Skin epidermis (tissue), 12 donors: ENCODE measurements at regions not wholly inside any gene's neighbourhood (a gene's known extent, or its start where the extent isn't known, plus 50 kb on each side); places are given as distances from the start of the nearest gene placed in this dataset.
"Not testable (repeated sequence)": the region's sequence is repeated elsewhere in the genome, so short reads cannot be mapped to it uniquely, and the experiment has no call there.

Experiments
- H3K27ac ChIP-seq, 21 experiments: fragments of 200-600 bp; sonication (generic) in 11 of 21; one replicate each; pipeline ENCODE4 v1.5.0; 2020; ENCODE audit warnings: mild to moderate bottlenecking in 3 of 21, inconsistent platforms in 2 of 21, moderate library complexity in 2 of 21
- H3K4me3 ChIP-seq, 7 experiments: fragments of 200-600 bp; sonication (generic) in 2 of 7; one replicate each; pipeline ENCODE4 v1.5.0; 2020; ENCODE audit warnings: inconsistent platforms in 2 of 7, mild to moderate bottlenecking in 2 of 7, moderate library complexity in 1 of 7

DNA sequence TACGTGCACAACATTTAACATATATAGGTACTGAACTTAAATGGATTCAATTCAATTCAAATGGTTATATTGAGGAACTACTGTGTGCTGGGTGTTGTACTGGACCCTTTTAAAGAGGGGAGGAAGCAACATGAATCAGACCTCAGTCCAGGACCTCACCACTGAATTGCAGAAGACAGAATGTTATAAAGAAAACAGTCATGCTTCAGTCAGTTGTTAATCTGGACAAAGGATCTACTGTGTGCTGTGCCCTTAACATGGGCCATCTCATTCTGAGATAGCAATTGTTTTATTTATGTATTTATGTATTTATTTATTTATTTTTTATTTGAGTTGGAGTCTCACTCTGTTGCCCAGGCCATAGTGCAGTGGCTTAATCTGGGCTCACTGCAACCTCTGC lies 240.1 kb downstream of the HAPSTR1 start:
- H3K27ac ChIP-seq = no peak overlapping the region
- no peak overlapping the region for H3K4me3 ChIP-seq

DNA sequence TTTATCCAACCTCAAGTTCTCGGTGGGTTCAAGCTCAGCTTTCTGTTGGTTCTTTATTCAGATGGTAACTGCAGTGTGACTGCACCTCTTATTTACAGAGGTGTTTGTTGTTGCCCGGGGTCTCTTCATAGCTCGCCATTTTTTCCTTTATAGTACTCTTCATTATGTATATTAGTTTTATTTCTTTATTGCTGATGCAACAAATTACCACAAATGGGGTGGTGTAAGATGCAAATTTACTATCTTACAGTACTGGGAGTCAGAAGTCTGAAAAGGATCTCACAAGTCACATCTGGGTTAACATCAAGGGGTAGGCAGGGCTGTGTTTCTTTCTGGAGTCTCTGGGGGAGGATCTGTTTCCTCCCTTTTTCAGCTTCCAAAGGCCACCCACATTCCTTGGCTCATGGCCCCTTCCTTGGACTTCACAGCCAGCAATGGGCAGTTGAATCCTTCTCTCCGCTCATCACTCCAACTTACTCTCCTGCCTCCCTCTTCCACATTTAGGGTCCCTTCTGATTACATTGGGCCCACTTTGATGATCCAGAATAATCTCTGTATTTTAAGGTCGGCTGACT lies 241.2 kb downstream of the HAPSTR1 start:
- no peak overlapping the region for H3K4me3 ChIP-seq

DNA sequence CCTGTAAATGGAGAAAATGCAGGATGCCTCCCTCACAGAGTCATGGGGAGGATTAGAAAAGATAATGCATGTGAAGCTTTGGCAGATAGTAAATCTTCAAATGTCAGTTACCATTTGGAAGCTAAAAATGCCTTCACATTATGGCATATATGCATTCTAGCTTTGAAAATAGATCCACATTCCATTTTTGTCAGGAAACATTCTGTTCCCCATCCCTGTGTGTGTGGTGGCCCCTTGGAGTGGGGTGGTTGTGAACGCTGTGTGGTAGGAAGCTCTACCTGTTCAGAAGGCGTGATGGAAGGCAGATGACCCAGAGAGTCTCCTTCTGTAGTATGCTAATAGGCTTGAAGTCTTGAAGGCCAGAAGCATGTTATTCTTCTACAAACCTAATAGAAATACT lies 242.0 kb downstream of the HAPSTR1 start:
- H3K27ac ChIP-seq = no peak overlapping the region
- H3K4me3 ChIP-seq = no peak overlapping the region

More for the DNA sequence above, 241.2 kb downstream of the HAPSTR1 start:
- no peak overlapping the region for H3K27ac ChIP-seq

DNA sequence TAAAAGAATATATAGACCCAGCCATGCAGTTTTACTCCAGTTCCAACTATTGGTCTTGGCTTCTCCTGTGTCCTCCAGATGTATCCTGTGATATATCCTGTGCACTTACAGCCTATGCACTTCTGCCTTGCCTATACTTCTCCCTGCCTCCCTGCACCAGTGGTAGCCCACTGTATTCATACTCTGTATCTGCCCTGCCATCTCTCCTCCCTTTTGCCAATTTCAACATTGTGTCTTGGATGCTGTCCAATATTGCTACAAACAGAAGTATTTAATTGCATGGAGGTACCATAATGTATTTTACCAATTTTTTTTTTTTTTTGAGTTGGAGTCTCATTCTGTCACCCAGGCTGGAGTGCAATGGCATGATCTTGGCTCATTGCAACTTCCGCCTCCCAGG lies 242.7 kb downstream of the HAPSTR1 start:
- Histone ChIP-seq H3K27ac (no peak overlapping the region), H3K4me3 (no peak overlapping the region)

DNA sequence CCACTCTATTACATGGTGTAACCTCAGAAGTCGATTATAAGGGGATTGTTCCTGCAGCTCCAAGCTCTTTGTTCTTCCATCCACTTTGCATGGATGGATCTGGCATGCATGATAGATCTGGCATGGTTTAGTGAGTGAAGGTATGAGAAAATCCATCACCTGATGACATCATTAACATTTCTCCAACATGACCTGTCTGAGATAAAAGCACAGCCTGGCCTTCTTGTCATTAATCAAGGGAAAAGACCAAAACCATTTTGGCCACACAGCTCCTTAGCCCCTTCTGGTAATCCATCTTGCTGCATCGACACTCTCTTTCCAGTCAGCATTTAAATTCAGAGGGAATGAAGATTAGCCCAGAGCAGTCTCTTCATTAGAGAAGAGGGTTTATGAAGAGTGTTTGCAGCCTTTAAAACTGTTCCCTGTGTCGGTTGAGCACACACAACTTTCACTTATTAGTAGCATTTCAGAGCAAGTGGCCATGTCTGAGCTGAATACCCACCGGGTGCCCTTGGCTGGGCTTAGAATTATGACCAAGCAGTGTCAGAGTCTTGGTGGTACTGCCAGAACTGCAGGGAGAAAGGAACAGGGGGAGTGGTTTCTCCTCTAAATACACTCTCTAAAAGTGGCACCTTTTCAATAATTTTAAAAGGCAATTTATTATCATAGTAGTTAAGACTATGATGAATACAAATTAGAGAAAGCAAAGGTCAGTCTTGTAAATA lies 246.0 kb downstream of the HAPSTR1 start:
- Histone ChIP-seq H3K4me3 (no peak overlapping the region), H3K27ac (no peak overlapping the region)

DNA sequence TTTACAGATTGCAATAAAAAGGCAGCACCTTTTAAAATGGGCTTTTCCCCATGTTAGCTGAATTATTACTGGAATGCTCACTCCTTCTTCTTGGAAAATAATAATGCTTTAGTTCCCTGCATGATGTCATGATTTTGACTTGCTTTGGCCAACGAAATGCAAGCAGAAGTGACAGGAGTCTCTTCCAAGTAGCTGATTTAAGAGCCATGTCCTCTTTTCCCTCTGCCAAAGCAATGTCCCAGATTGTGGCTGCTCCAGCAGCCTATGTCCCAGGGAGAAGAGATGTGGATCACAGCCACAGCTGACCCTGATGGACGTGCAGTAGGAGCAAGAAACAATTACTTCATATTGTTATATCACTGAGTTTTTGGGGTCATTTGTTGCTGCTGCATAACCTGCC lies 246.6 kb downstream of the HAPSTR1 start:
- no peak overlapping the region for H3K4me3 ChIP-seq

DNA sequence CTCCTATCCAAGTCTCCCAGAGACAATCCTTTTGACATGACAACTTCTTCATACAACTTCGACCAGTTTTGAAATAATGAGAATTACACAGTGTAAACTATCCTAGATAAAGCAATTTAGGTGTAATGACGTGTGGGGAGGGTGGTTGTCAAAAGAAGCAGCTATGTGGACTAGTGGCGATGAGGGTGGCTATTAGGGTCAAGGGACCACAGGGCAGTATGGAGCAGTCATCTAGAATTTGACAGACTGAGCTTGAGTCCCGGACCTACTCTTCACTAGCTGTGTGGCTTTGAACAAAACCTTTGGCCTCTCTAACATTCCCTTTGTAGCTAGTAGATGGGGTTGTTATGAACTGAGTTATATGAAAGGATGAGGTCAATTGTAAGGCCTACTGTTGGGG lies 247.1 kb downstream of the HAPSTR1 start:
- Histone ChIP-seq H3K4me3 (no peak overlapping the region), H3K27ac (no peak overlapping the region)

More for the DNA sequence above, 246.6 kb downstream of the HAPSTR1 start:
- no peak overlapping the region for H3K27ac ChIP-seq

DNA sequence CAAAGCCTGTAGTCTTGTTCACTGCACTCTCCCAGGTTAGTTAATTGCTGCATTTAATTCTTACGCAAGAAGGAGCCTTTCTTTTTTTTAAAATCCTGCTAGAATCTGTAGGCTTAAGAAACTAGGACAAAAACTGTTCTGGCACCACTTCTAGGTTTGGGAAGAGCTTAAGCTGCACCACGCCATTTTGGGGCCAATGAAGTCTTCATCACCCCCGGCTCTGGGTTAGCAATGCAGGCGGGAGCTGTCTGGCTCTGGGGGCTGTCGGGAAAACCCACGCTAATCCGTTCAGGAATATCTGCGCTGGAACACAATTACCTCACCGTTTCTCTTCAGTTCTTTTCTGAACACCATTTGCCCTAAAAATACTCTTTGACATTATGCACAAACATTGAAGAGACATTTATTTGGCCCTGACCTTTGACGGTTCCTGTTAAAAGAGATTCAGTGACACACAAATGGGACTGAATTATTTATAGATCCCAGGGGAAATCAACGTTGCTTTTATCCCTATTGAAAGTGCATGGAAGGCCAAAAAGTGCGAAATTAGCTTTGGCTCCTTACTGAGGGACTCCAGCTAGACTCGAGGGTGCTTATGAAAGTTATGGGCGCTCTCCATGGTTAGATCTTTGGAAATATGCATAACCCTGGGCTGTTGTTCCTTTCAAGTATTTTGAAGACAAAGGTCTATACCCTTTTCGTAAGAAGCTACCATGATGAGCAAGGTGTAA lies 249.2 kb downstream of the HAPSTR1 start:
- H3K27ac ChIP-seq = no peak overlapping the region

DNA sequence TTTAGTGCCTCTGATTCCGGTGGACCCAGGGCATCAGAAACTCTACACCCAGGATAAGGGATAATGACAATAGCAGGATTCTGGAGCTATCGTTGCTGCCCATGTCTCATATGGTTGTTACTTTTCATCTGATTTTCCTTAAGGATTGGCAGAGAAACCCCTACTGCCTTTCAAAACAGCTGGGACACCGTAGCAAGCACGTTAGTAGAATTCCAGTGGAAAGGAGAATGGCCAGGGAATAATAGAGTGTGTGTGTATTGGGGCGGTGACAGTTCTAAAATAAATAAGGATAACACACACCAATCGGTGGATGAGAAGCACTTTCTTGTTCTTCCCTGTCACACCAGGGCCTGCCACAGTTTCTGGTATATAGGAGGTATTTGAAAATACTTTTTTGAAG lies 251.8 kb downstream of the HAPSTR1 start:
- no peak overlapping the region for H3K4me3 ChIP-seq
- no peak overlapping the region for H3K27ac ChIP-seq

More for the DNA sequence above, 249.2 kb downstream of the HAPSTR1 start:
- H3K4me3 ChIP-seq = no peak overlapping the region

DNA sequence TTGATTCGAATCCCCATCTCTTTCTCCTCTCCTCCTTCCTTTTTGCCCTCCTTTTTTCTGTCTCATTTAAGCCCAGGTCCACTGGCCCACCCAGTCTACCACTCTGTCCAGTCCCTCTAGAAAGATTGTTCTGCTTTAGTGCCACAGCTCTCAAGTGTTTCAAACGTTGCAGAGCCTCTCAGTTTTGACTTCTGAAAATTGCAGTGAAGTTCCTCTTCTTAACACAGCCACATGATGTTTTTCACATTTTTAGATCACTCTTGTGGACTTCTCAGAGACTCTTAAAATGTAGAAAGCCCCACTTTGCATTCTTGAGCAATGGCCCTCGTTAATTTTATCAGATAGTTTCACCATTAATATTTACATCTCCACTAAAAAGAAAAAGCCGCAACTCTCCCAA lies 253.1 kb downstream of the HAPSTR1 start:
- H3K4me3 ChIP-seq = no peak overlapping the region
- H3K27ac ChIP-seq = no peak overlapping the region

DNA sequence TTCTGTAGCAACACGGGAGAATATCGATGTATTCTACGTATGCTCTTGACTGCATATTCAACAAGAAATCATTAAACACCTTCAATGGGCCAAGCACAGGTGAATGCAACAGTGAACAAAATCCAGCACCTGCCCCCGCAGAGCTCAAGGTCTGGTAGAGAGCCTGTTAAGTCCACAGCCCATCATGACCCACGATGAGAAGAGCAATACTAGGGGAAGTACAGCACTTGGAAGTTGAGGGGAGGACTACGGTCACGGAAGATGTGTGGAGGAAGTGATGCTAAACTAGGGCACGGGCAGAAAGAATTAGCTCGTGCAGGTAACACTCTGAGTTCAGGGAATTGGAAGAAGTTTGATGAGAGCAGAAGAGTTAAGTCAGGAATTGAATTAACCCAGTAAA lies 253.6 kb downstream of the HAPSTR1 start:
- H3K4me3 ChIP-seq = no peak overlapping the region
- no peak overlapping the region for H3K27ac ChIP-seq

DNA sequence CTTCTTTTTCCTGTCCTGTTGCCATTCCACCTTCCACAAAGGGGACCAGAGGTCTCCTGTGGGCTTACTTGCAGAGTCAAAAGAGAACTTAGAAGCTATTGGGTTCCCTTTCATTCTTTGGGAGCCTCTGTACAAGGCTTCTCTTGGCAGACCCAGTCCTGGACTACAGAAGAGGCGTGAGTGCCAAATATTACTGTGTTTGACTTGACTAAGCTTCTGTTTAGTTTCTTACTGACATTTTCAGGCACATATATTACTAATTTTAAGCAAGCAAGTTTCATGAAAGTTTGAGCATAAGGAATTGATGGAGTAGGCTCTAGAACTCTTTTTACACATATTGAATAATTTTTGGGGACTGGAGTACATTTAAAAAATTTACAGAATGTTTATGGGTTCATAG lies 254.4 kb downstream of the HAPSTR1 start:
- H3K4me3 ChIP-seq = no peak overlapping the region
- H3K27ac ChIP-seq = no peak overlapping the region

DNA sequence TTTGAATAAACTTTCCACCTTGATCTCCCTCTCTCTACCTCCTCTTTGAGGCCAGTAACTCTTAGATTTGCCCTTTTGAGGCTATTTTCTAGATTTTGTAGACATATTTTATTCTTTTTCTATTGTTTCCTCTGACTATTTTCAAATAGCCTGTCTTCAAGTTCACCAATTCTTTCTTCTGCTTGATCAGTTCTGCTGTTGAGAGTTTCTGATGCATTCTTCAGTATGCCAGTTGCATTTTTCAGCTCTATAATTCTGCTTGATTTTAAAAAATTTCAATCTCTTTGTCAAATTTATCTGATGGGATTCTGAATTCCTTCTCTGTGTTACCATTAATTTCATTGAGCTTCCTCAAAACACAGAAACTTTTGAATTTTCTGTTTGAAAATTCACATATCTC lies 257.5 kb downstream of the HAPSTR1 start:
- H3K4me3 ChIP-seq = no peak overlapping the region
- no peak overlapping the region for H3K27ac ChIP-seq

DNA sequence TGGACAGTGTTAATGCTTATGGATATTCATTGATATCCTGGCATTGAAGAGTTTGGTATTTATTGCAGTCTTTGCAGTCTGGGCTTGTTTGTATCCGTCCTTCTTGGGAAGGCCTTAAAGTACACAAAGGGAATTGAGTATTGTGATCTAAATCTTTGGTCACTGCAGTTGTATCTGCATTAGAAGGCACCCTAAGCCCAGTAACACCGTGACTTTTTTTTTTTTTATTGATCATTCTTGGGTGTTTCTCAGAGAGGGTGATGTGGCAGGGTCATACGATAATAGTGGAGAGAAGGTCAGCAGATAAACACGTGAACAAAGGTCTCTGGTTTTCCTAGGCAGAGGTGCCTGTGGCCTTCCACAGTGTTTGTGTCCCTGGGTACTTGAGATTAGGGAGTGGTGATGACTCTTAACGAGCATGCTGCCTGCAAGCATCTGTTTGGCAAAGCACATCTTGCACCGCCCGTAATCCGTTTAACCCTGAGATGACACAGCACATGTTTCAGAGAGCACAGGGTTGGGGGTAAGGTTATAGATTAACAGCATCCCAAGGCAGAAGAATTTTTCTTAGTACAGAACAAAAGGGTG lies 258.0 kb downstream of the HAPSTR1 start:
- H3K27ac ChIP-seq, H3K4me3 ChIP-seq: not testable (repeated sequence)

DNA sequence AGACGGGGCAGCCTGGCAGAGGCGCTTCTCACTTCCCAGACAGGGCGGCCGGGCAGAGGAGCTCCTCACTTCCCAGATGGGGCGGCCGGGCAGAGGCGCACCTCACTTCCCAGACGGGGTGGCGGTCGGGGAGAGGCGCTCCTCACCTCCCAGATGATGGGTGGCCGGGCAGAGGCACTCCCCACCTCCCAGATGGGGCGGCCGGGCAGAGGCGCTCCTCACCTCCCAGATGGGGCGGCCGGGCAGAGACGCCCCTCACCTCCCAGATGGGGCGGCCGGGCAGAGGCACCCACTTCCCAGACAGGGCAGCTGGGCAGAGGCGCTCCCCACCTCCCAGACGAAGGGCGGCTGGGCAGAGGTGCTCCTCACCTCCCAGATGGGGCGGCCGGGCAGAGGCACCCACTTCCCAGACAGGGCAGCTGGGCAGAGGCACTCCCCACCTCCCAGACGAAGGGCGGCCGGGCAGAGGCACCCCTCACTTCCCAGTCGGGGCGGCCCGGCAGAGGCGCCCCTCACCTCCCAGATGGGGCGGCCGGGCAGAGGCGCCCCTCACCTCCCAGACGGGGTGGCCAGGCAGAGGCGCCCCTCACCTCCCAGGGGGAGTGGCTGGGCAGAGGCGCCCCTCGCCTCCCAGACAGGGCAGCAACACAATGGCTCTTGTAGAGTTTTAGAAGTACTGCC lies 258.8 kb downstream of the HAPSTR1 start:
- not testable (repeated sequence) for H3K4me3 ChIP-seq, H3K27ac ChIP-seq

DNA sequence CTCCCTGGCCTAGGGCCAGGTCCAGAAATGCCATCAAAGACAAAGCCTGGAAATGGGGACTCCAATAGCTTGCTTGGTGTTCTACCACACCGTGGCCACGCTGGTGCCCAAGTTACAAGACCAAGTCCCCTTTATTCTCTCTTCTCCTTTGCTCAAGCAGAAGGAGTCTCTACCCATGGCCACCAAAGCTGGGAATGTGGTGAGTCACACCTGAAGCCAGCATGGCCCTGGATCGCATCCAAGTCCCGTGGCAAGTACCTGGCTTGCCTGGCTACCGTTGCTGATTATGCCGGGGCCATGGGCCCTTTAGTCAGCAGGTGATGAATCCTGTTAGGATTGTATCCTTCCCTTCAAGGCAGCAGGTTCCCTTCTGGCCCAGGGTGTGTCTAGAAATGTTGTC lies 260.0 kb downstream of the HAPSTR1 start:
- no peak overlapping the region for H3K27ac ChIP-seq
- no peak overlapping the region for H3K4me3 ChIP-seq

DNA sequence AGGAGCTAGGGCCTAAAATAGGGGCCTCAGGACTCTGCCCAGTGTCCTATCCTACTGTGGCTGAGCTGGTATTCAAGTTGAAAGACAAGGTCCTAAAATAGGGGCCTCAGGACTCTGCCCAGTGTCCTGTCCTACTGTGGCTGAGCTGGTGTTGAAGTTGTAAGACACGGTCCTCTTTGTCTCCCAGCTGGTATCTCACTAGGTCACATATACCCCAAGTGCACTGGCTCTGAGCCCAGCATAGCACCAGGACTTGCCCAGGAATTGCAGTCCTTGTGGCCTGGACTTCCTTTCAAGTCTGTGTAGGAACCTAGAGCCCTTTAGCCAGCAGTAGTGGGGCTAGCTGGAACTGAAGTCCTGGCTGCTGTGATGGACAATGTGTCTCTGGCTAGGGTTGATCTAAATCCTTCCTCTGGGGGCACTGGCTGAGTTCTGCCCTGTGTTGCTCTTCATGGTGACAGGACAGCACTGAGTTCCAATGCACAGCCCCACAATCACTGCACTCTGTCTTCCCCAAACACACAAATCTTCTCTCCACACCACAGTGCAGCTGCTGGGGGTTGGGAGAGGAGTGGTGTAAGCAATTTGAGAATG lies 260.5 kb downstream of the HAPSTR1 start:
- H3K27ac ChIP-seq = no peak overlapping the region

DNA sequence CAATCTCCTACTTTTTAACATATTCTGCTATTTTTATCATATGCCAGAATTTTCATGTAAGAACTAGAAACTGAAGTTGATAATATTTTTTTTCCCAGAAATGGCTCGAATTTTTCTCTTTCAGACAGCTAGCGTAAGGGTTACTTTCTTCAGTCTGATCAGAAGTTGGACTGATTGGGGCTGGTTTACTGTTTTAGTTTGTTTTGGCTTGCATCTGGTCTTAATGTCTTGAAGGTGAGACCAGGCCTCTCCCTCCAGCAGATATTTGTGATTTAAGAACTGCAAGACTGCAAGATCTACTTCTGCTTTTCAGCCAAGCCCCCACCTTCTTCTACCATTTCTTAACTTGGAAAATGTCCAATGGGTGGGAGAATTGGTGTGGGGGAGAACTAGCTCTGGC lies 266.4 kb downstream of the HAPSTR1 start:
- Histone ChIP-seq H3K4me3 (no peak overlapping the region), H3K27ac (no peak overlapping the region)

More for the DNA sequence above, 260.5 kb downstream of the HAPSTR1 start:
- no peak overlapping the region for H3K4me3 ChIP-seq

DNA sequence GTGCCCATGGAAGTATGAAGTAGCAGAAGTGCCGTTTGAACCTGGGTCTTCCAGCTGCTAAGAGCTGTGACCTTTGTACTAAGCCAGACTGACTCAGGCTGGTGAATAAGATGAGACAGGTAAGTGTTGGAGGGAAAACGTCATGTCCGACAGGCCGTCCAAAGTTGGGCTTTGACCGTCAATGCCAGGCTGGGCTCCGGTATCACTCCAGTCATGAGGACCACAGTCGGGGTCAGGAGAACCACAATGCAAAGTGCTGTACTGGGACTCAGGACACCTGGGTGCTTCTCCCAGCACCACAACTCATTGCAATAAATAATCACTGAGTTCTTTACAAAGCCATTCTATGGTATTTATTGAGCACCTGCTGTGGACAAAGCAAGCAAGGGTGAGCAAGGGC lies 268.6 kb downstream of the HAPSTR1 start:
- H3K4me3 ChIP-seq = no peak overlapping the region
- H3K27ac ChIP-seq = no peak overlapping the region

DNA sequence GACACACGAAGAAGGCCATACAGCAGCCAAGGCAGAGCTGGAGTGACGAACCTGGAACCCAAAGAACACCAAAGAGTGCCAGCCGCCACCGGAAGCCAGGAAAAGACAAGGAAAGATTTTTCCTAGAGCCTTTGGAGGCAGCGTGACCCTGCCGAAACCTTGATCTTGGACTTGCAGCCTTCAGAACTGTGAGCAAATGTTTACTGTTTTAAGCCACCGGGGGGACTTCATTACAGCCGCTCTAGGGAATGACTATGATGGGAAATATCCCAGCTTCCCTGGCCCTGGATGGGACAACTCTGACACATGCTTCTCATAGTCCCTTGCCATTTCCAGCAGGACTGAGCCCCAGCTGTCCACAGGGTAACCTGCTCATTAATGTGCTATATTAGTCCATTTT lies 270.6 kb downstream of the HAPSTR1 start:
- Histone ChIP-seq H3K4me3 (no peak overlapping the region), H3K27ac (no peak overlapping the region)
